GM19463 (cell line): ENCODE measurements at regions not wholly inside any gene's neighbourhood (a gene's known extent, or its start where the extent isn't known, plus 50 kb on each side); places are given as distances from the start of the nearest gene placed in this dataset.

Source experiments
- ATAC-seq: cut with Tn5 transposase; IDR thresholded peaks from one replicate; pipeline ENCODE4 v1.9.1; 2021; ENCODE audit warnings: mild to moderate bottlenecking, moderate library complexity; ENCODE audit not compliant: unreplicated experiment

DNA sequence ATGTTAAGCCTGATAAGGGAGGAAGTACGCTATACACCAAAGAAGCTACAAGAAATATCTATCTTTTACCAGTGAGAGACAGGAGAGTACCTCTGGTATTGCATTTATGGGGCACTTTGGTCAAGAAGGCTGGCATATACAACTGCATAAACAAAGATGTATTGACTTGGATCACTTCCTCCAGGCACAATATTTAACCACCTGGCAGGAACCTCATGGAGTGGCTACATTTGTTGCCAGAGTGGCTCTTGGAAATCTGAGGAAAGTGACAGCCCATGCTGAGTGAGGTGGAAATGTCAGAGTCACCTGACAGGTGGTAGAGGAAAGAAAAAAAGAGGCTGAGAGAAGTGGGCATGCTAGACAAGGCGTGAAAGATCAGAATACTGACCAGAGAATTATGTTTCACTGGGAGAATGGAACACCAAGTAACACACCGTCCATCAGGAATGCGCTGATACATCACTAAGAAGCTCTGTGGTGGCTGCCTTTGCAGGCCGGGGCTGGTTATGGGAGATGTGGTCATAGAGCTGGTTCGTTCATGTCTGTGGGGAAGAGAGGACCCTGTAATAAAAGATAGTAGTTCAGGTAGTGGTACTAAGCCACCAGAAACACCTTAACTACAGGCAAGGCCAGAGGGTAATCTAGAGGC, 61.4 kb upstream of the UFL1 start:
- ATAC-seq: no peak

GRCh38 chr6:96465321-96465903, 56.2 kb upstream of the UFL1 start:
- no peak for ATAC-seq

GRCh38 chr6:96466147-96466863, 55.3 kb upstream of the UFL1 start:
- peak; percentile 70 for ATAC-seq

GRCh38 chr6:96467814-96468213, 53.8 kb upstream of the UFL1 start:
- ATAC-seq: no peak

- no peak for ATAC-seq
Observed at GRCh38 chr6:96468281-96468680, 53.3 kb upstream of the UFL1 start.

GRCh38 chr6:96468681-96469224, 52.9 kb upstream of the UFL1 start:
- no peak for ATAC-seq

GRCh38 chr6:96469312-96469711, 52.3 kb upstream of the UFL1 start:
- no peak for ATAC-seq

DNA sequence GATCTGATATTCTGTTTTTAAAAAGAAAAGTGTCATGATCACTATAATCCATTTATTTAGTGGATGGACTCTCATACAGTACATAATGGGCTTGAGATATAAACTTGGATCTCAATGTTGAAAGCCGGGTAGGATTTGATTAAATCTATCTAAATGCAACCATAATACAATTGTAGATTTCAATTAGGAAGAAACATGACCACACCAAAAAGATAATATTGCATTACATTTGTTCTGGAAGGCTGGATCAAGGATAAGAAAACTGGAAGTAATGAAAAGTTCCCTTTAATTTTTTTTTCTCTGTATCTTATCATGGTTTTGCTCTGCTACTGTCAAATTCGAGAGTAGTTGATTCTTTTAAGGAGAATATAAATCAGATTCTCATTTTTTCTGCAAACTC, 51.3 kb upstream of the UFL1 start:
- no peak for ATAC-seq
